IPS DF 19.7 (cell line): ENCODE measurements at regions not wholly inside any gene's neighbourhood (a gene's known extent, or its start where the extent isn't known, plus 50 kb on each side); places are given as distances from the start of the nearest gene placed in this dataset.
A peak's percentile ranks its signal among the peaks of the same experiment; 100 is the strongest.
"Not testable (repeated sequence)": the region's sequence is repeated elsewhere in the genome, so short reads cannot be mapped to it uniquely, and the experiment has no call there.

Source experiments
- DNase-seq: peaks from one replicate; pipeline ENCODE4 v3.0.0-alpha.2; 2013; ENCODE audit warnings: low read depth, low spot score

DNA sequence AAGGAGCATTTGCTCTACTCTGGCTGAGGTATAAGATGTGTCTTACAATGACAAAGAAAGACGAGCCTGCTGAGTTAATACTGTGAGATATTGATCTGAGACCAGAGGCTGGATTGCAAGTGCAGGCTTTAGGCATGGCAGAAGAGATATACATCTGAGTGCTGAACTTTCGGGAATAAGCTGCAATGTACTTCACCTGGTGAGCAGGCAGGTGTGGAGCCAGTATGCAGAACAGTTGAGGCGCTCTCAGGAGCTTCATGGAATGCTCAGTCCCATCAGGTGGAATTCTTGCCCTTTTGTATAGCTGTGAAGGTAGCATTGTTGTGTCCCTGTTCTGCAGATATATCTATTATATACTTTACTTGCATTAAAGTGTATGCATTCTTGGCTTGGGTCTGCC is 179.3 kb upstream of the RIMS1 start:
- peak; percentile 3 for DNase-seq

DNA sequence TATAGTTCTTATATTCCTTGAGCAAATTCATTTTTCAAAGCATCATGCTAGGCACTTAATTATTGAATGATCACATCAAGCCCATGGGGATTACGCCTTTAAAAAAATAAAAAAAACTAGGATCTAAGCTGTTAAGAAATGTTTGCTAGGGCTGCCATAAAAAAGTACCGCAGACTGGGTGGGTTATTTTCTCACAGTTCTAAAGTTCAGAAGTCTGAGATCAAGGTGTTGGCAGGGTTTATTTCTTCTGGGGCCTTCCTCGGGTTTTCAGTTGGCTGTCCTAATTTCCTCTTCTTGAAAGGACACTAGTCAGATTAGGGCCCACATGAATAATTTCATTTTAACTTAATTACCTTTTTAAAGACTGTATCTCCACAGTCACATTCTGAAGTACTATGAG is 165.6 kb upstream of the RIMS1 start:
- no peak for DNase-seq

DNA sequence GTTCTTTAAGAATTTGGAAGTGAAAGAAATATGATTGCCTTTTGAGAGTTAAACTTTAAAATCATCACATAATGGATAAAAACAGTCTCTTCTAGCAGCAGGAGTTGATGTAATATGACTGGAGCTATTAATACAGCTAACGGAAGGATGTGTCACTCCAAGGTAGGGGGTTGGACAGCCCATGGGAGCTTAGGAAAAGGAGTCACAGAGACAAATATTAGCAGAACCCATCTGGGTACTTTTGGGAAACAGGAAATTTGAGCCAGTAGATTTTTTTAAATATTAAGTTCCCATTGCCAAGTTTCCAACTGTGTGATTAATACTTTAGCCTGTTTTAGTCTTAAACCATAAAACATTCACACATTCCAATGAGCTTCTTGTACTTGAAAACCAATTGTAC is 164.7 kb upstream of the RIMS1 start:
- no peak for DNase-seq

- no peak for DNase-seq
Observed at GRCh38 chr6:71722736-71723135, 163.6 kb upstream of the RIMS1 start.

DNA sequence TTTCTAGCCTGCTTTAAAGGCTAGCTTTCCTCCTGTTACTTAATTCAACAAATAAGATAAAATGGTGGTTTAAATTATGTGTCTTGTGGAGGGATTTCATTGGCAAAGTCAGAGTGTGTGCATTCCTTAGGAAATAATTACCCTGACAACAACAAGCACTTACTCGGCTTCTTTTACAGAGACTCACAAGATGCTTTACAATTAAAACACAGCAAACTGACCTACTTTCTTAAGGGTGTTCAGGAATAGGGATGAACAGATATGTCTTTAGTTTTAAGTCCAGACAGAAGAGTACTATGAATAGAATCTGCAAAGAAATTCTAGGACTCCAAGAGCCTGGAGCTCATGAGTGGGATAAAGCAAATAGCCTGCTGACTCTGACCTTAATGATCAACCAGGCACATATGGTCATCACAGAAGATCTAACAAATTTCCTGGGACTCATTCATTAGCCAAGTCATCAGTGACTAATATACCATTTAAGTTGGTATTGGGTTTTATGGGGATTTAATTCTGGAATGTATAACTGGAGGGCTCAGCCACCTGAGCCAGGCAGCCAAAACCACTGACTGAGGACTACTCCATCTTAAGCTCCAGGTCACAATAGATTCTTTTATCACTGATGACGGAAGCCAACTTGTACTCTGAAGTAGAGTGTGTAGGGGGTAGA is 161.8 kb upstream of the RIMS1 start:
- DNase-seq: no peak

DNA sequence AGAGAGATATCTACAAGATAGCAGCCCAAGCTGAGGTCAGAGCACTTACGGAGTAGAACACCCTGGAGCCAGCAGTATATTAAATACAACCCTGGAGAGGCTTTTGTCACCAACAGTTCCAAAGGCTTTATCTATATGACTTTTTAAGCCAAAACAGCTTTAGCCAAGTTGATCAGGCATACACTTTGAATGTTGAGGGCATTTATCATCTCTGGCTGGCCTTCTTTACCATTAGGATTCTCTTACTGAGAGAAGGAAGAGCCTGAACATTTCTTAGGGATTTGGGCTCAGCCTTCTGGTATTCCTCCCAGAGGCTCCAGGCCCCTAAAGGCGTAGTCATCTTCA is 161.3 kb upstream of the RIMS1 start:
- no peak for DNase-seq

DNA sequence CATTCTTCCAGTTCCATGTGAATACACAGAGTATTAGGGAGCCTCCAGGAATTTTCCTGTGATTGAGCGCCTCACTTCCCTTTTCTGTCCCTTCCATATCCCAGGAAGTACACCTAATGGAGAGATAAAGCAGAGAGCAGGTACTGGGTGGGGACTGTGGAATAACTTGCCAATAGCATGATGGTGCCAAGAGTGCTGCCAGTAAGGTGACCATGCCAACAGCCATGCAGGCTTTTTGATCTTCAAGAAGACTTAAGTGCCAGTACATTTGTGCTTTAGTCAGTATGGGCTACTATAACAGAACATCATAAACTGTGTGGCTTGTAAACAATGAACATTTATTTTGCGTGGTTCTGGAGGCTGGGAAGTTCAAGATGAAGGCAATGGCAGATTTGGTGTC is 160.2 kb upstream of the RIMS1 start:
- DNase-seq: no peak

DNA sequence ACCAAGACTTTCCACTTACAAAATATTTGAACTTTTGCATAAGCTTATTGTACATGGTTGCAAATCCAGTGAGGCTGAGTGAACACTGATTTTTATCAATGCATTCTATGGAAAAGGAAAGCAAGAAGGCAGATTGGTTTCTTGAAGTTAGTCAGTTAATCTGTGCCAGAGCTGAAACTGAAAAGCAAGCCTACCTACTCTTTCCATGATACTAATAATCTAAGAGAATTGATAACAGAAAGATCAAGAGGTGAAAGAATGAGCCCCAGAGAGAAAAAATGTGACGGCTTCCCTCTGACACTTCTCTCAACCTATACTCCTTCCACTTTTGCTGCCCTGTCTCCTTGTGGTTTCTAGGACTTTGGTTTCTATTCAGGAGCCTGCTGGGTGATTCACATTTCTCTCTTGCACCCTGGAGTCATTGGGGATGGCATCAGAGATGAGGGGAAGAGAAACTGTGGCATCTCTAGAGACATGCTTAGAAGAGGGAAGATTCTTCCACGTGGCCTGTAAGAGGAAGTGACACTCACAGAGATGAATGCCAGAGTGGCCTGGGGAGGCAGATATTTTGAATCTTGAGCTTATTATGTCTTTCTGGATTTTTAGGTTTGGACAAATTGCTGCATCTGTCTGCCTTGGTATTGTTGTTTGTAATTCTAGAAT is 158.6 kb upstream of the RIMS1 start:
- DNase-seq: no peak

GRCh38 chr6:71730284-71730683 is 156.1 kb upstream of the RIMS1 start:
- DNase-seq: no peak

- no peak for DNase-seq
Observed at GRCh38 chr6:71733970-71734899, 152.1 kb upstream of the RIMS1 start.

DNA sequence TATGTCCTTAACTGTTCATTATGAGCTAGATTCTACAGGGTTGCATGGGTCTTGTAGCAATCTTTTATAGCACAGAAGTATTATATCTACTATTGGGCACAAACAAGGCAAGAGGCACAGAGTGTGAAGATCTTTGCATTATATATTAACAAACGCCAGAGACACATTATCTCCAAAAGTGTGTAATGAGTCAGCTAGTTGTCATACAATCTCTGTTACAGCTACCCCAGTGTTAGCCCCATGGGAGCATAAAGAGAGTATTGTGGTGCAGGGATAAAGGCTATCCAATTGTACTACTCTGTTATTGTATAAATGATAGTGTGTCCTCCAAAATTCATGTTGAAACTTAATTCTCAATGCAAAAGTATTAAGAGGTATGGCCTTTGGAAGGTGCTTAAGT is 148.4 kb upstream of the RIMS1 start:
- no peak for DNase-seq

GRCh38 chr6:71745525-71745924 is 140.8 kb upstream of the RIMS1 start:
- DNase-seq: no peak

DNA sequence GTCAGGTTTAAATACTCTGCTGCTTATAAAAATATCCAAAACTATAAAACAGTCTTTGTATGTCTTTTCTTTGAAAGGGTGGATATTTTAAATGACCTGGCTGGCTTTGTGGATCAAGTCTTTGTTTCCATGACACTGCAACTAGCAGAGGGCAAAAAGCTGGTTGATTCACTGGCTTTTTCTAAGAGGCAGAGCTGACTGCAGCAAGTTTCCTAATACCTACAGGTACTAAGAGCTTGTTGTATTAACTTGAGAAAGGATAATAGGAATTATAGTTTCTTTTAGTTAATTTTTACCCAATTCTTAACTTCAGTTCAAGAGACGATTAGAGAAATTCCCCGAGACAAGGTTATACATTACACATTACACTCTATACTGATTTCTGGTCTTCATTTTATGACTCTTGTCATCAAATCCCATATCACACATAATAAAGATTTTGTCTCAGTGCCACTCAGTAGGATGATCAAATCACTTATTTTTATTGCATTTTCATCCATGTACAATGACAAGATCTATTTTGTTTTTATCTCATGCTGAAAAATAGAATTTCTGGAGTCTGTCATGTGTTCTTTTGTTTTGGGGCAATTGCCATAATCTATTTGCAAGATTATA is 120.1 kb upstream of the RIMS1 start:
- DNase-seq: no peak

- no peak for DNase-seq
Observed at GRCh38 chr6:71766796-71767195, 119.6 kb upstream of the RIMS1 start.

GRCh38 chr6:71768356-71768755 is 118.0 kb upstream of the RIMS1 start:
- DNase-seq: no peak

DNA sequence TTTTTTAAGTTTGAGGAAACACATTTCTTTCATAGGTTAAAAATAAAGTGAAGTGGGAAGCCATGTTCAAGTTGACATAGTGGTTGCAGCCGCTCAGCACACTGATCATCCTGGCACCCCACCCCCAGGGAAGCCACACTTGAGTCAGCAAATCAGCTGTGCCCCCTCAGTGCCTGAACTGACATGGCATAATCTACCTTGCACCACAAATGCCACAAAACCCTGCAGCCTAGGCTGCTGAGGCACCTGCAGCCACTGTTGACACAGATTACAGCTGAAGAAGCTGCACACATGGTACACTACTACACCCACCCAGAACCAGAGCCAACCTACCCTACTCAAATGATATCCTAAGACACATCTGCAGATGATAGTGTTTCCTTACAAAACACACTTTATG is 77.5 kb upstream of the RIMS1 start:
- DNase-seq: no peak

GRCh38 chr6:71810880-71811279 is 75.5 kb upstream of the RIMS1 start:
- no peak for DNase-seq

DNA sequence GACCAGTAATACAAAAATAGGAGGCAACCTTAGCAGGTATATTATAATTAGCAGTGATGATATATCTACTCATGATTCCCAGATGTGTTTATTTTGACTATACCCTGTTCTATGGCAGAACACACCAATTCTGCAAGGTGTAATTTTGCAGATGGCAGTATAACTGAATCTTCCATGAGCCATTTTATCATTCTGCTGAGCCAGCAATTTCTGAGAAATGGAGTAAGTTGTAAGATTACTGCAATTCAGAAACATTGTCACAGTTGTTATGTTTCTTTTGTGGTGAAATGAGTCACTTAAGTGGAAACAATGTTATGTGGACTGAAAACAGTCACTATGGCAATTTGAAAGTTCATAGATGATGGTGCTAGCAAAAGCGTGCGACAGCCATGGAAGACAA is 63.7 kb upstream of the RIMS1 start:
- DNase-seq: no peak

DNA sequence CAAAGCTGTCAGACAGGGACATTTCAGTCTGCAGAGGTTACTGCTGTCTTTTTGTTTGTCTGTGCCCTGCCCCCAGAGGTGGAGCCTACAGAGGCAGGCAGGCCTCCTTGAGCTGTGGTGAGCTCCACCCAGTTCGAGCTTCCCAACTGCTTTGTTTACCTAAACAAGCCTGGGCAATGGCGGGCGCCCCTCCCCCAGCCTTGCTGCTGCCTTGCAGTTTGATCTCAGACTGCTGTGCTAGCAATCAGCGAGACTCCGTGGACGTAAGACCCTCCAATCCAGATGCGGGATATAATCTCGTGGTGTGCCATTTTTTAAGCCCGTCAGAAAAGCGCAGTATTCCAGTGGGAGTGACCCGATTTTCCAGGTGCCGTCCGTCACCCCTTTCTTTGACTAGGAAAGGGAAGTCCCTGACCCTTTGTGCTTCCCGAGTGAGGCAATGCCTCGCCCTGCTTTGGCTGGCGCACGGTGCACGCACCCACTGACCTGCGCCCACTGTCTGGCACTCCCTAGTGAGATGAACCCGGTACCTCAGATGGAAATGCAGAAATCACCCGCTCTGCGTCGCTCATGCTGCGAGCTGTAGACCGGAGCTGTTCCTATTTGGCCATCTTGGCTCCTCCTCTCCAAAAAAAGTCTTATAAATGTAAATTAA is 54.1 kb upstream of the RIMS1 start:
- DNase-seq: not testable (repeated sequence)
